GM23338 (cell line): ENCODE measurements at regions not wholly inside any gene's neighbourhood (a gene's known extent, or its start where the extent isn't known, plus 50 kb on each side); places are given as distances from the start of the nearest gene placed in this dataset.

Experiments used
- ATAC-seq: fragments of 200-7000 bp; cut with Tn5 transposase; 3 replicates; pipeline ENCODE4 v1.9.1; 2020
- DNase-seq: peaks from one replicate; pipeline ENCODE4 v3.0.0-alpha.2; 2015; ENCODE audit warnings: low spot score
- H2AFZ ChIP-seq: fragments of 200-600 bp; sonication (generic); 2 replicates; pipeline ENCODE4 v1.8.0; 2016; ENCODE audit warnings: antibody characterized with exemption, mild to moderate bottlenecking, moderate library complexity
- H3F3A ChIP-seq: fragments of 200-600 bp; sonication (generic); replicated peaks from 2 replicates; pipeline ENCODE4 v1.8.0; 2017; ENCODE audit warnings: antibody characterized with exemption, mixed run types, low read depth
- H3K27ac ChIP-seq: fragments of 200-600 bp; sonication (generic); 2 replicates; pipeline ENCODE4 v1.6.1; 2016; ENCODE audit warnings: low read depth
- H3K27me3 ChIP-seq: fragments of 200-600 bp; sonication (generic); 2 replicates; pipeline ENCODE4 v1.8.0; 2016; ENCODE audit warnings: mild to moderate bottlenecking, mixed run types, moderate library complexity; ENCODE audit not compliant: insufficient read depth
- H3K36me3 ChIP-seq: fragments of 200-600 bp; sonication (generic); 2 replicates; pipeline ENCODE4 v1.8.0; 2016; ENCODE audit warnings: mild to moderate bottlenecking; ENCODE audit not compliant: insufficient read depth
- H3K4me1 ChIP-seq: fragments of 200-600 bp; sonication (generic); 2 replicates; pipeline ENCODE4 v1.8.0; 2016; ENCODE audit warnings: mild to moderate bottlenecking, moderate library complexity; ENCODE audit not compliant: insufficient read depth
- H3K4me2 ChIP-seq: fragments of 200-600 bp; sonication (generic); 2 replicates; pipeline ENCODE4 v1.7.1; 2017; ENCODE audit warnings: mixed run types
- H3K4me3 ChIP-seq: fragments of 200-600 bp; sonication (generic); 2 replicates; pipeline ENCODE4 v1.6.1; 2016; ENCODE audit warnings: mixed run types
- H3K79me2 ChIP-seq: fragments of 200-600 bp; sonication (generic); replicated peaks from 2 replicates; pipeline ENCODE4 v1.8.0; 2017; ENCODE audit warnings: mild to moderate bottlenecking; ENCODE audit not compliant: insufficient read depth
- H3K9me2 ChIP-seq: fragments of 200-600 bp; sonication (generic); 2 replicates; pipeline ENCODE4 v1.8.0; 2017; ENCODE audit not compliant: insufficient read depth
- H4K20me1 ChIP-seq: fragments of 200-600 bp; sonication (generic); replicated peaks from 2 replicates; pipeline ENCODE4 v1.8.0; 2017; ENCODE audit warnings: mild to moderate bottlenecking; ENCODE audit not compliant: insufficient read depth
- H3K27ac Mint-ChIP-seq: 2 replicates; pipeline ENCODE4 v1.8.0; 2020; ENCODE audit warnings: inconsistent platforms, mild to moderate bottlenecking, moderate library complexity, mixed read lengths
- H3K27me3 Mint-ChIP-seq: 3 replicates; pipeline ENCODE4 v1.8.0; 2022; ENCODE audit warnings: low read depth, mild to moderate bottlenecking, moderate library complexity, mixed read lengths, inconsistent platforms; ENCODE audit not compliant: insufficient read depth, poor library complexity
- H3K36me3 Mint-ChIP-seq: 3 replicates; pipeline ENCODE4 v1.8.0; 2021; ENCODE audit warnings: low read depth, mild to moderate bottlenecking, inconsistent platforms, moderate library complexity, mixed read lengths
- H3K4me1 Mint-ChIP-seq: 3 replicates; pipeline ENCODE4 v1.8.0; 2020; ENCODE audit warnings: mild to moderate bottlenecking, inconsistent platforms, mixed read lengths
- H3K4me3 Mint-ChIP-seq: 3 replicates; pipeline ENCODE4 v1.8.0; 2021; ENCODE audit warnings: moderate library complexity, mild to moderate bottlenecking, inconsistent platforms, mixed read lengths
- H3K9me3 Mint-ChIP-seq: 3 replicates; pipeline ENCODE4 v1.8.0; 2020; ENCODE audit warnings: moderate library complexity, mild to moderate bottlenecking, inconsistent platforms, mixed read lengths
- CREB1 ChIP-seq: fragments of 250-450 bp; sonication (Bioruptor Pico); IDR thresholded peaks from 2 replicates; pipeline ENCODE4 v1.5.0; 2020; ENCODE audit warnings: low read depth, mild to moderate bottlenecking, moderate library complexity
- EZH2phosphoT487 ChIP-seq: fragments of 200-600 bp; sonication (generic); IDR thresholded peaks from one replicate; pipeline ENCODE4 v1.8.1; 2018; ENCODE audit warnings: antibody characterized with exemption; ENCODE audit not compliant: unreplicated experiment
- JUNB ChIP-seq: IDR thresholded peaks from one replicate; pipeline ENCODE4 v1.6.1; 2016; ENCODE audit warnings: antibody characterized with exemption; ENCODE audit not compliant: unreplicated experiment
- NANOG ChIP-seq: IDR thresholded peaks from 2 replicates; pipeline ENCODE4 v1.6.1; 2016; ENCODE audit warnings: antibody characterized with exemption, borderline replicate concordance
- POLR2AphosphoS5 ChIP-seq: IDR thresholded peaks from 2 replicates; pipeline ENCODE4 v1.6.1; 2016; ENCODE audit warnings: antibody characterized with exemption, low read depth
- REST ChIP-seq: IDR thresholded peaks from one replicate; pipeline ENCODE4 v1.6.1; 2018; ENCODE audit warnings: antibody characterized with exemption; ENCODE audit not compliant: unreplicated experiment
- STAT1 ChIP-seq: IDR thresholded peaks from one replicate; pipeline ENCODE4 v1.6.1; 2016; ENCODE audit warnings: antibody characterized with exemption; ENCODE audit not compliant: unreplicated experiment
- ZNF462 ChIP-seq: fragments of 250-450 bp; sonication (Bioruptor Pico); IDR thresholded peaks from 2 replicates; pipeline ENCODE4 v1.5.0; 2020; ENCODE audit warnings: mild to moderate bottlenecking, moderate library complexity

- TF ChIP-seq ZNF462 (CRISPR knock-in tag), result no peak
- no peak for TF ChIP-seq STAT1
- TF ChIP-seq EZH2phosphoT487, result no peak
Observed at GRCh38 chr12:130066742-130067141, 95.5 kb upstream of the FZD10 start (continued).

- H3K27me3 ChIP-seq, result no peaks in the 10 kb centered on the region
- ATAC-seq (no peak), DNase-seq (no peak)
- no peaks in the 10 kb centered on the region for H3K9me2 ChIP-seq
- peaks cover 40% of the 10 kb centered on the region for H3K36me3 Mint-ChIP-seq
- no peaks in the 10 kb centered on the region for H3K4me1 Mint-ChIP-seq
- no peaks in the 10 kb centered on the region for H3K79me2 ChIP-seq
- H3K4me3 ChIP-seq, result no peak overlapping the region
- H3K4me2 ChIP-seq, result no peak overlapping the region
- H3K9me3 Mint-ChIP-seq, result peaks cover 99% of the 10 kb centered on the region
- H4K20me1 ChIP-seq, result no peaks in the 10 kb centered on the region
- H3K4me1 ChIP-seq, result no peaks in the 10 kb centered on the region
- no peak overlapping the region for H3K4me3 Mint-ChIP-seq
- H3K27me3 Mint-ChIP-seq, result no peaks in the 10 kb centered on the region
- no peak overlapping the region for H3K27ac Mint-ChIP-seq
- H3K36me3 ChIP-seq, result no peaks in the 10 kb centered on the region
- no peak overlapping the region for H2AFZ ChIP-seq
- H3K27ac ChIP-seq, result no peak overlapping the region
- no peaks in the 10 kb centered on the region for H3F3A ChIP-seq
- no peak for TF ChIP-seq REST
- TF ChIP-seq CREB1 (CRISPR knock-in tag), result no peak
- no peak for TF ChIP-seq JUNB
- TF ChIP-seq NANOG, result no peak
- TF ChIP-seq POLR2AphosphoS5, result no peak
- no peak for TF ChIP-seq STAT1
Observed at GRCh38 chr12:130068741-130069140, 93.5 kb upstream of the FZD10 start.
